HCT116 (cell line): ENCODE measurements at regions not wholly inside any gene's neighbourhood (a gene's known extent, or its start where the extent isn't known, plus 50 kb on each side); places are given as distances from the start of the nearest gene placed in this dataset.

Experiments used
- CBX3 ChIP-seq: IDR thresholded peaks from 2 replicates; pipeline ENCODE4 v1.6.1; 2012; ENCODE audit warnings: low read depth
- CEBPB ChIP-seq: IDR thresholded peaks from 2 replicates; pipeline ENCODE4 v1.6.1; 2012; ENCODE audit warnings: low read depth
- EZH2 ChIP-seq: fragments of 200-600 bp; sonication (generic); IDR thresholded peaks from 2 replicates; pipeline ENCODE4 v1.6.1; 2017; ENCODE audit warnings: antibody characterized with exemption, mixed run types
- FOSL1 ChIP-seq: IDR thresholded peaks from 2 replicates; pipeline ENCODE4 v1.6.1; 2012; ENCODE audit warnings: low read depth
- JUND ChIP-seq: IDR thresholded peaks from 2 replicates; pipeline ENCODE4 v1.6.1; 2012
- POLR2A ChIP-seq: IDR thresholded peaks from 2 replicates; pipeline ENCODE4 v1.7.0; 2011; ENCODE audit warnings: borderline replicate concordance; ENCODE audit not compliant: insufficient read depth, insufficient read length; ENCODE audit errors: extremely low read depth
- SIN3A ChIP-seq: IDR thresholded peaks from 2 replicates; pipeline ENCODE4 v1.6.1; 2012; ENCODE audit warnings: low read depth
- YY1 ChIP-seq: IDR thresholded peaks from 2 replicates; pipeline ENCODE4 v1.6.1; 2011; ENCODE audit warnings: low read length, low read depth, moderate library complexity, mild to moderate bottlenecking; ENCODE audit not compliant: insufficient replicate concordance; ENCODE audit errors: extremely low read depth
- ZNF274 ChIP-seq: fragments of 200-500 bp; sonication (Bioruptor generic); IDR thresholded peaks from 2 replicates; pipeline ENCODE4 v1.6.1; 2014; ENCODE audit warnings: mild to moderate bottlenecking, low read depth, low read length, inconsistent platforms
- TF ChIP-seq, protein P1 (sequence below), 3 experiments: fragments of 200-600 bp in 1 of 3; sonication (generic) in 1 of 3; IDR thresholded peaks in 2 of 3; conservative IDR thresholded peaks in 1 of 3; 2 replicates each; pipeline ENCODE4 v1.5.1; 2012 to 2017; ENCODE audit warnings: low read depth in 2 of 3, low read length in 2 of 3, antibody characterized with exemption in 1 of 3, borderline replicate concordance in 1 of 3, control low read depth in 1 of 3, mild to moderate bottlenecking in 1 of 3, mixed read lengths in 1 of 3, mixed run types in 1 of 3, moderate library complexity in 1 of 3; ENCODE audit not compliant: insufficient read depth in 1 of 3
- TF ChIP-seq, protein P2 (sequence below): IDR thresholded peaks from 2 replicates; pipeline ENCODE4 v1.6.1; 2012; ENCODE audit warnings: low read depth

DNA sequence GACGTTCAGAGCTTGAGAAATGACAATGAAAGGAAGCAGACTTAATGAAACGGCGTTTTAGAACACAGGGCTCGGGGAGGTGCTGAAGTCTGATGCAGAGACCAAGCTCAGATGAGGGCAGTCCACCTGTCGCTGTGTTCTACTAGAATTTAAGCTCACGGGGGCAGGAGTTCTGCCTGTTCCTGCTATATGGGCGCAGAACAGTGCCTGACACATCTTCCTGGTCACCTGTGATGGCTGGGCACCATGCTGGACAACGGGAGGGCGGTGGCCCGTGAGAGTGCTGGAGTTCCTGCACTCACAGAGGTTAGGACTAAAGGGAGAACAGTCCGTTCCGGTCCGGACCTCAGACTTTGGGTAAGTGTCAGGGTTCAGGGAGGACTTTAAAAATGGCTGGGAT, 130.6 kb downstream of the ERMARD start:
- TF ChIP-seq, protein P1, sequence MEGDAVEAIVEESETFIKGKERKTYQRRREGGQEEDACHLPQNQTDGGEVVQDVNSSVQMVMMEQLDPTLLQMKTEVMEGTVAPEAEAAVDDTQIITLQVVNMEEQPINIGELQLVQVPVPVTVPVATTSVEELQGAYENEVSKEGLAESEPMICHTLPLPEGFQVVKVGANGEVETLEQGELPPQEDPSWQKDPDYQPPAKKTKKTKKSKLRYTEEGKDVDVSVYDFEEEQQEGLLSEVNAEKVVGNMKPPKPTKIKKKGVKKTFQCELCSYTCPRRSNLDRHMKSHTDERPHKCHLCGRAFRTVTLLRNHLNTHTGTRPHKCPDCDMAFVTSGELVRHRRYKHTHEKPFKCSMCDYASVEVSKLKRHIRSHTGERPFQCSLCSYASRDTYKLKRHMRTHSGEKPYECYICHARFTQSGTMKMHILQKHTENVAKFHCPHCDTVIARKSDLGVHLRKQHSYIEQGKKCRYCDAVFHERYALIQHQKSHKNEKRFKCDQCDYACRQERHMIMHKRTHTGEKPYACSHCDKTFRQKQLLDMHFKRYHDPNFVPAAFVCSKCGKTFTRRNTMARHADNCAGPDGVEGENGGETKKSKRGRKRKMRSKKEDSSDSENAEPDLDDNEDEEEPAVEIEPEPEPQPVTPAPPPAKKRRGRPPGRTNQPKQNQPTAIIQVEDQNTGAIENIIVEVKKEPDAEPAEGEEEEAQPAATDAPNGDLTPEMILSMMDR (IDR thresholded peaks at IDR 0.05 in 2 of 3, conservative IDR thresholded peaks at IDR 0.05 in 1 of 3; ENCODE audit: borderline replicate concordance in 1 of 3, insufficient read depth in 1 of 3, low read depth in 2 of 3, low read length in 2 of 3), result no peak
- no peak for TF ChIP-seq FOSL1
- TF ChIP-seq YY1, result no peak
- no peak for TF ChIP-seq CBX3
- TF ChIP-seq POLR2A, result no peak
- TF ChIP-seq JUND, result no peak
- no peak for TF ChIP-seq EZH2
- TF ChIP-seq, protein P2, sequence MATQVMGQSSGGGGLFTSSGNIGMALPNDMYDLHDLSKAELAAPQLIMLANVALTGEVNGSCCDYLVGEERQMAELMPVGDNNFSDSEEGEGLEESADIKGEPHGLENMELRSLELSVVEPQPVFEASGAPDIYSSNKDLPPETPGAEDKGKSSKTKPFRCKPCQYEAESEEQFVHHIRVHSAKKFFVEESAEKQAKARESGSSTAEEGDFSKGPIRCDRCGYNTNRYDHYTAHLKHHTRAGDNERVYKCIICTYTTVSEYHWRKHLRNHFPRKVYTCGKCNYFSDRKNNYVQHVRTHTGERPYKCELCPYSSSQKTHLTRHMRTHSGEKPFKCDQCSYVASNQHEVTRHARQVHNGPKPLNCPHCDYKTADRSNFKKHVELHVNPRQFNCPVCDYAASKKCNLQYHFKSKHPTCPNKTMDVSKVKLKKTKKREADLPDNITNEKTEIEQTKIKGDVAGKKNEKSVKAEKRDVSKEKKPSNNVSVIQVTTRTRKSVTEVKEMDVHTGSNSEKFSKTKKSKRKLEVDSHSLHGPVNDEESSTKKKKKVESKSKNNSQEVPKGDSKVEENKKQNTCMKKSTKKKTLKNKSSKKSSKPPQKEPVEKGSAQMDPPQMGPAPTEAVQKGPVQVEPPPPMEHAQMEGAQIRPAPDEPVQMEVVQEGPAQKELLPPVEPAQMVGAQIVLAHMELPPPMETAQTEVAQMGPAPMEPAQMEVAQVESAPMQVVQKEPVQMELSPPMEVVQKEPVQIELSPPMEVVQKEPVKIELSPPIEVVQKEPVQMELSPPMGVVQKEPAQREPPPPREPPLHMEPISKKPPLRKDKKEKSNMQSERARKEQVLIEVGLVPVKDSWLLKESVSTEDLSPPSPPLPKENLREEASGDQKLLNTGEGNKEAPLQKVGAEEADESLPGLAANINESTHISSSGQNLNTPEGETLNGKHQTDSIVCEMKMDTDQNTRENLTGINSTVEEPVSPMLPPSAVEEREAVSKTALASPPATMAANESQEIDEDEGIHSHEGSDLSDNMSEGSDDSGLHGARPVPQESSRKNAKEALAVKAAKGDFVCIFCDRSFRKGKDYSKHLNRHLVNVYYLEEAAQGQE, result no peak
- TF ChIP-seq SIN3A, result no peak
- no peak for TF ChIP-seq CEBPB
- no peak for TF ChIP-seq ZNF274
